NCI-H187 treated with DMSO at 0.1 percent for 48 hours (cell line): ENCODE measurements at regions not wholly inside any gene's neighbourhood (a gene's known extent, or its start where the extent isn't known, plus 50 kb on each side); places are given as distances from the start of the nearest gene placed in this dataset.

Experiments
- DNase-seq: peaks from one replicate; lab custom pipeline; 2025; lab: John Stamatoyannopoulos, UW

DNA sequence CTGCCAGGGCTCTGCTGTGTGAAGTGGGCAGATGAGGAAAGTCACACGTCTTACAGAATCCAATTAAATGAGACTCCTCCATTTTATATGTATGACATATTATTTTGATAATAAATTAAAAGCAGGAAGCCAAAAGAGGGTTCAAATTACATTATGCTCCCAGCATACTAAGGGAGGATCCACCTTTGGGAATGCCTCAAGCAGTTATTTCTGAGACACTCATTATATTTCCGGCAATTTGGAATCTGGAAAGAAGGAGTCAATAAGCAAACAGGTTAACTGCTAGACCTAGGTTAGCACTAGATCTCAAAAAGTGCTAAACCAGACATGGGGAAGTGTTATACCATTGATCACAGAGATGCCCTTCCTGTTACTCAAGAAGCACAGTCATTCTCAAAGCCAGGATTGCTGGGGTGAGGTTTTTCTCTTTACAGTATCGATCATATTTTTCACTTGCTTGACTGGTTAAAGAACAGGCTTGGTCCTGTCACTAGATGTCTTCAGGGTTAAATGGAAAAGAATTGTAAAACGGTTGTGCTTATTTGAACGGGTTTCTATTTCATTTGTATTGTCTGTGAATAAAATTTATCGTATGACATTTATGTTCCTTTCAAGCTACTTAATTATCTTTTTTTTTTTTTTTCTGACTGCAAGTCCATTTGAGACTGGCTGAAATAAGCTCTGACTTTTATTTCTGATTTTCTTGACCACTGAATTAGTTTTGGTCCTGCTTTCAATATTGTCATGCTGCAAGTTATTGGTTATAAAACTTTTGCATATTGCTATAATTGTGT lies 523.2 kb downstream of the KLF12 start:
- no peak for DNase-seq

DNA sequence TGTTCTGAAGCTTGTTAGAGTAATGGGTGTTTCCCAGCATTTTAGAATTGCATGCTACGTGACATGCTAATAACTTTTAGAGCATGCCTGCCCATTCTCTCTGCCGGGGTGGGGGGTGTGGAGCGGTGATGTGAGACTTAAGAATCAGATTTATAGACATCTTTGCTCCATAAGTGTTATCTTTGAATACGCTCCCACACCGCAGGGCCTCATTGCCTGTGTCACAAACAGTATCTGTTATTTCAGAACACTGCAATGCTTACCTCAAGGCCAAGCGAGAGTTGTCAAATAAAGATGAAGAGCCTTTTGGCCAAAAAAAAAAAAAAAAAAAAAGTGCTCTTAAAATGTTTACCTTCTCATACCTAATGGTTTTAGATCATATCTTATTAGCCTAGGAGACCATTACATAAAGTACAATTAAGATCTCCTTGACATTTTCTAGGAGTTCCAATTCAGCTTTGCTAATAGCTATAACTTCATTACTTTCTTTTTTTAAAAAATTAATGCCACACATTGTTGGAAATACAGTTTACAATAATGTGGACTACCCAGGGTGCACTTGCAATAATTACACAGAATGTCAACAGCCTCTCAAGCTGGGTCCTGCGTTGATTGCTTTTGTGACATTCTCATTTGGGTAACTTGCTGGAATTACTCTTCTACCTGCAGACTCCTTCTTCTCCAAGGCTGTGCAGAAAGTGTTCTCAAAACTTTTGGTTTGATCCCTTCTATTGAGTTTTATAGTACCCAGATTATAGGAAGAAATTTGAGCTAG lies 525.3 kb downstream of the KLF12 start:
- peak; percentile 99 for DNase-seq

DNA sequence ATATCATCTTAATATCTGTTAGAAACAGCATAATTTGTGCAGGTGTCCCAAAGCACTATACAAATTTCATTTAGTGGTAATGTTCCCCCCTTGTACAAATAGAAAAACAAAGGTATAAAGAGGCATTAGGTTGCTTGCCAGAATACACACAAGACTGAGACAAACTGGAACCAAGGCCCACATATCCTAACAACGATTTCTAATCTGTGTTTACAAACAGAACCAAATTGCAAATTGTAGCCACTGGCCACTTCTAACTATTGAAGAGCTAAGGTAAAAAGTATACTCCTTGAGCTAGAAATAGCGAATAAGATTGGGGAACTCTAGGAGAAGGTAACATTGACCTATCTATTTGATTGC lies 526.1 kb downstream of the KLF12 start:
- no peak for DNase-seq

DNA sequence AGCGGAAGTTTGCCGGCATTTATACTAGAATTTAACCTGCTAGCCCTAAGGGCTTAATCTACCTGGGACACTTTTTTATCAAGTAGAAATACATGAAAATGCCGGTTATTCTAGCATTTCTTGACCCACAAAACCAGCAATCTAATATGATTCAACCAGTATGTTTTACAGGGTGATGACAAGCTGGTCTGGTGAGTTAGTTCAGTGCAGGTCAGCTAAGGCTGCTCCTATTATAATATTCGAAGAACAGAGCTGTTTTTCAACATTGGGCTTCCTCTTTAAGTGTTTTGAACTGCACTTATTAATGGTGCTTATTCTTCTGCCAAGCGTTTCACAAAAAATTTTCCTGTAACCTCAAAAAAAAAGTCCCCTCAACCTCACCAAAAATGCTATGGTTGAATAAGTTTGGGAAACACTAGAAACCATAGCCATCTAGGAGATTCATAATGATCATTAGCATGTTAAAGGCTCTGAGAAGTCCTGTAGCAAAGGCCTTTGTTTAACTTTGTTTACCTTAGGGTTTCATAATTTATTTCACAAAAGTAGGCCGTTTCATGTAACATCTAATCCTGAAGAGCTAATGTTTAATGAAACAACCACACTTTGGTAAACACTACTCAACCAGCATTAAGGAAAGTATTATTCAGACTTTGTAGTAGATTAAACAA lies 526.6 kb downstream of the KLF12 start:
- no peak for DNase-seq

DNA sequence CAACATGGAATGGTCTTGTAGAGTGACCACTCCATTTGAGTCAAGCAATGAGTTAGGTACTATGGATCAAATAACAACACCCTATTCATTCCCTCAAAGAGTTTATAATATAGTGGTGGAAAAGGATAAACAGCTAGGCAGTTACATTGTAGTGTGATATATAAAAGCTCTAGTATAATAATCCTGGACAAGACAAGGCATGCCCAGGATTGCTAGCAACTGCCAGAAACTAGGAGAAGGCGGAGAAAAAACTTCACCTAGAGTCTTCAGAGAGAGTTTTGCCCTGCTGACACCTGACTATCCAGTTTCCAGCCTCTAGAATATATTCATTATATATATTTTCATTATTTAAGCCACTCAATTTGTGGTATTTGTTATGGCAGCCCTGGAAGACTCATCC lies 530.6 kb downstream of the KLF12 start:
- no peak for DNase-seq

DNA sequence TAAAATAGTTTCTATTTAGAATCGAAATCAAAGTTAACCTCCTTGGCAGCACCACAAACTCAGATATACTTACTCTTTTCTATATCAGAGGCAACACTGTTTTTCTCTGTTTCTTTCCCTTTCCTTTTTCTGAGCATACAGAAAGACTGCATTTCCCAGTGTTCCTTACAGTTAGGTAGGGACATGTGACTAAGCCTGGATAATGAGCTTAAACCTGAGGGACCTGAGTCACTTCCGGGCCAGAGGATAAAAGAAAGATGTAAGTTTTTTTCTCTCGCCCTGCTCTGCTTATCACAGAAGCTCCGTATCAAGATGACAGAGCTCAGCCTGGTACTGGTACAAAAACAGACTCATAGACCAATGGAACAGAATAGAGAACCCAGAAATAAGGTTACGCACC lies 531.9 kb downstream of the KLF12 start:
- DNase-seq, result no peak

DNA sequence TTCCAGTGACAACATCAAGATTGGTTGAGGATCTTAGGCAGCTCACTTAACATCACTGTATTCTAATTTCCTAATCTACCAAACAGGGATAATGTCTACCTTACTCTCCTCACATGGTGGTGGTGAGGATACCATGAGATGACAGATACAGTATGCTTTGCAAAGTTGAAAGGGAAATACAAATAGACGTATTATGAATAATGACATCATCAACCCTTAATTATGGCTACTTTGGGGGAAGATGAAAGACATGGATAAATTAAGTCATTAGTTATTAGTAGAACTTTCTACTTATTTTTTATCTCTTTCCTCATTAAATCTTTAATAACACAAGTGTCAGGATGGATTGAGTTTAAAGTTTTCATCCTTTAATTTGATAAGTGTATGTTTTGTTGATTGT lies 532.5 kb downstream of the KLF12 start:
- DNase-seq, result no peak

DNA sequence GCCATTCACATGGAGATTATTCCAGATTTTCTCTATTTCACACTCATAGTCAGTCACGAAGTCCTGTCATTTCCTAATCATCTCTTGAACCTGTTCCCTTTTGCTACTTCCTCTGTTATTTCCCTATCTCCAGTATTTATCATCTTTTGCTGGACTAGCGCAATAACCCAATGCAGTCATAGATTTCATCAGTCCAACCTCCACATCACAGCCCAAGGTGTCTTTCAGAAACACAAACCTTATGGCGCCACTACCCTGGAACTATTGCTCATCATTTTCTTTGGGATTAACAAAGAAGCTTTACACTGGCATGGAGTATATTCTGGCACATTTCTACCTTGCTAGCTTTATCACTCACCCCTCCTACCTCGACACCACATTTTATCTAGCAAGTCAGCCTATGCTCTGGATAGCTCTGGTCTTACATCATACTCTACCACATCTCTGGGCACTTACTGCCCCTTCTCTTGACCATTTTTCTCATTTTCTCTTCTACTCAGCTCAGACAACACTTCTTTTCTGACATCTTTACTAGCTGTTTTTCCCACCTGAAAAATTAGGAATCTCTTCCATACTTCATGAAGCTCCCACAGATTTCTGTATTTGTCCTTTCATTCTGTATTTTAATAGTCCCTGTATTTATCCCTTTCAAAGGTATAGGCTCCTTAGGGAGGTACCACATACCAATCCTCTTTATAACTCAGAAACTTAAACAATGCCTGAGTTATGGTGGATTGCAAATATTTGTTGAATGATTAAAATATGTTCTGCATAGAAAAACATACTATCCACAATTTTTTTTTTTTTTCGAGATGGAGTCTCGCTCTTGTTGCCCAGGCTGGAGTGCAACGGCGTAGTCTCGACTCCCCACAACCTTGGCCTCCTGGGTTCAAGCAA lies 534.7 kb downstream of the KLF12 start:
- no peak for DNase-seq

DNA sequence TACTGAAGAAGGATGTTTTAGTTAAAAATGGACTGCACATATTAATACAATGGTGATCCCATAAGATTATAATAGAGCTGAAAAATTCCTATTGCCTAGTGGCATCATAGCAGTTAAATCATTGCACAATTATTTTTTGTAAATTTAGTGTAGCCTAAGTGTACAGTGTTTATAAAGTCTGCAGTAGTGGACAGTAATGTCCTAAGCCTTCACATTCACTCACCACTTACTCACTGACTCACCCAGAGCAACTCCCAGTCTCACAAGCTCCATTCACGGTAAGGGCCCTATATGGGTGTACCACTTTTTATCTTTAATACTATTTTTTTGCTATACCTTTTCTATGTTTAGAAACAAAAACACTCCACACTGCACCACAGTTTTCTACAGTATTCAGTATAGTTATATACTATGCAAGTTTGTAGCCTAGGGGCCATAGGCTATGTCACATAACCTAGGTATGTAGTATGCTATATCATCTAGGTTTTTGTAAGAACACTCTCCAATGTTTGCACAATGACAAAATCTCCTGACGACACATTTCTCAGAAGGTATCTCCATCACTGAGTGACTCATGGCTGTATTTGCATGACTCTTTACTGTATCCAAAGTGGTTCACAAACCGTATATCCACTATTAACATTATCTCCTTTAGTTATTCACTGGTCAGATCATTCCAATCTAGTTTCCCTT lies 536.0 kb downstream of the KLF12 start:
- no peak for DNase-seq

DNA sequence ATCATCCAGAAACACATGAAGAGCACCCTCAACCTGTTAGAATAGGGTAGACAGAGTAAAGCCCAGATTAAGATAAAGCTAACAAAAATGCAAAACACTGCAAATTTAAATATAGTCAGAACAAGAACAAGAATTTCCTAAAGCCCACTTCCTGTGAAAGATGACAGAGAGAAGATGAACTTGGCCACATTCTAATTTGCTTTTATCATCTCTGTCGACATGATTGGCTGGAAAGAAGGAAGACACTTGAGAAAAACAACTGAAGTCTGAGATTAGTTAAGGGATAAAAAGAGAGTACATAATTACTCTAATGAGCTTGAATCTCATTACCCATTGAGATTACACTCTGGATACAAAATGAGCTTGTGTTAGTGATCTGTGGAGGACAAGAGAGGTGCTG lies 537.6 kb downstream of the KLF5 start:
- no peak for DNase-seq

DNA sequence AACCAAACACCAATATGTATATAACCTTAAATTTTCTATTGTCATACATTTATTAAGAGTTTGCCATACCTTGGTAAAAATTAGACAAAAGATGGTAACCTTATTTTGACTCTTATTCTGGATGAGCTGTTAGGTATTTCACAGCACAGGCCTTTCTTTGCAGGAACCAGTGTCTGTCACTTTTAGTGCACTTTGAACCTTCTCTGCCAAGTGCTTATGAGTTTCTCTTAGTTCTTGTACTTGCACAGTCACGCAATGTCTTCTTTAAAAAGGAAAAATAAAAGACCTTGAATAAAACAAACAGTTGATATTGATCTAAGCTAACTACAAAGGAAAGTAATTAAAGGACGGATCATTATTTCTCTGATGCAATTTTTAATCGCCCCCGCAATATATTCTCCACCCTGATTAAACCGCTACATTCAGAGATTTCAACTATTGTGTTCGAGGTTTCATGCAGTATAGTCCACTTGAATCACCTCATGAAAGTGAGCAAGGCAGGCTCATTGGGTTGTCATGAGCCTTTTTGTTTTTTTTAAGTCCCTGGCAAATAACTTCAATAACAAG lies 534.5 kb downstream of the KLF5 start:
- no peak for DNase-seq

DNA sequence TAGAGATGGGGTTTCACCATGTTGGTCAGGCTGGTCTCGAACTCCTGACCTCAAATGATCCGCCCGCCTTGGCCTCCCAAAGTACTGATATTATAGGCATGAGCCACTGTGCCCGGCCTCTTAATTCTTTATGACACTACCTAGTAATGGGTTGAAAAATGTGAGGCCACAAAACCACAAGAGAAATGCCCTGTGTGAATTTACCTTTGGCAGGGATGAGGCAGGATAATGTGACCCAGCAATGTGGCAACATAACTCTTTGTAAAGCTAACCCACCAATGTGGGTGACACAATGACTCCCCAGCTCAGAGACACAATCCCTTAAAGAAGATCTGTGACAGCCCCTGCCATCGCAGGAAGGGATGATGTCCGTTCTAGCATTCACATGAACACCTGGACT lies 533.1 kb downstream of the KLF5 start:
- DNase-seq, result no peak

DNA sequence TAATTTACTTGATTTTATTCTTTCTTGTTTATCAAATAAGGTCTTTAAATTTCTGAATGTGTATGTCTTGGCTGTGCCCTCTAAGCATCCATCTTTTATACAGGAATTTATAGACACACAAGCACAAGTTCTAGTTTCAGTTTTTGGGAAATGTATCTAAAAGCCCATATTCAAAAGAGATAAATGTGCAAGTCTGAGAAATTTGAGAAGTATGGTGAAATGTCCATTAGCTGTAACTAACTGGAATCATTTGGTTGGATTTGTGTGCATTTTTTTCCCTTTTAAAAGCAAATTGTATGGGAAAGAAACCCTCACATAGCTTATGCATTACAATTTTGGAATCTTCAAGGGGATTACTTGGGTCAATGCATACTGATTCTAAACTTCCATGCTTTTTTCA lies 532.0 kb downstream of the KLF5 start:
- DNase-seq, result no peak

DNA sequence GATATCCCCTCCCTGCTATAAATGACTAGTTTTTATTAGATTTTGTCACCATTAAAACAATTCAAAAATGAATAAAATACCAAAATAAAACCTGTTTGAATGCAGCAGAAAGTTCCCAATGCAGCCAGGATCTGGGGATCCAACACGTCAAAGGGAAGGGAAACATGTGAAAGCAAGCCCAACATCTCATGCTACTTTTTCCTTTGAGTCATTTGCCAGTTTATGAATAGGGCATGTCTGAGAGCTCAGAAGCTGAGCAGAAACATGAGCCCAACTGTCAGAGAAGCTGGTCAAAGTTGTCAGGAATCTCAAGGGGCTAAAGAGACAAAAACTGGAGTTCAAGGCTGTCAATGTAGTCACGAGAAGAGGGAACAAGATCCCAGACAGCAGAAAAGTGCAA lies 526.4 kb downstream of the KLF5 start:
- DNase-seq, result no peak

DNA sequence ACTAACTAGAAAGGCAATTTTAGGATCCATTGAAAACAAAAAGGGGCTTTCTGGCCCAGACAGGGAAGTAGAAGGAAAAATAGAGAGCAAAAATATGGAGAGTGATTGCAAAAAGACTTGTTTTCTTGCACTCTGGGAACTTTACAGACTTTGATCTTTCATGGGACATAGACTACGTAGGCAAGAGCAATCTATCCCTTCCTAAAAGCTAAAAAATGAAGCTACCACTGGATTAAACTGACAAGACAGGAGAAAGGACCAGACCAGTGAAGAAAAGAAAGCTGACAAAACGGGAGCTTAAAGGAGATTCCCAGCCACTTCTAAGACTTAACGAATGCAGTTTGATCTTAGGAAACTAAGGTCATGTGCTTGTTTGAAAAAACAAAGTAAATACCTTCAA lies 524.5 kb downstream of the KLF5 start:
- DNase-seq, result no peak

DNA sequence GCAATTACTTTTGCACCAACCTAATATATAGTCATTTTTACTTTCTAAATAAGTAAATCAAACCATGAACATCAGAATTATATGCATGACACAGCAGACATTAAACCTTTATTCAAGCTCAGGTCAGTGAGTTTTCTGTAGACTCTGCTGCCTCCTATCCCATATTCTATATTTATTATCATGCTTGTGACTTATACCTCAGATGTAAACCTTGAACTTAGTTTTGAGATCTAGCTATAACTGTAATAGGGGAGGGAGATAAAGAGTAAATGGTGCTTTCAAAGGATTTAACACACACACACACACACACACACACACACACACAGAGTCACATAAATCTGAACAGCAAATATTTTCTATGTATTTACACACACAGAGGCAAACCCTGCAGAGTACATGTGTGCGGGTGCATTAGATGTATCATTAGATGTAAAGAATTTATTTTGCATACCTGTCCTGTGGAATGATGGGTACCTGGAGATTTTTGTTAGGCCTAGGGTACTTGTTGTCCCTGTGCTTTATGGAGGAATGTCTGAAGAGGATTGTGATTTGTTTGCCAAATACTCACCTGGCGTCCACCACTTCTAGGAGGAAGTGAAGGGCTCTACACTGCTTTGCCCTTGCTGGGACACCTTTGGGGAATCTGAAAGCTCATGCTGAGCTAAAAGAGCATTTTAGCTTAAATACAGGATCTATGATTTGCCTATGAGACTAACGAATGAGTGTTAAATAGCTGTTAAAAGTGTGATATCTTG lies 521.9 kb downstream of the KLF5 start:
- no peak for DNase-seq

DNA sequence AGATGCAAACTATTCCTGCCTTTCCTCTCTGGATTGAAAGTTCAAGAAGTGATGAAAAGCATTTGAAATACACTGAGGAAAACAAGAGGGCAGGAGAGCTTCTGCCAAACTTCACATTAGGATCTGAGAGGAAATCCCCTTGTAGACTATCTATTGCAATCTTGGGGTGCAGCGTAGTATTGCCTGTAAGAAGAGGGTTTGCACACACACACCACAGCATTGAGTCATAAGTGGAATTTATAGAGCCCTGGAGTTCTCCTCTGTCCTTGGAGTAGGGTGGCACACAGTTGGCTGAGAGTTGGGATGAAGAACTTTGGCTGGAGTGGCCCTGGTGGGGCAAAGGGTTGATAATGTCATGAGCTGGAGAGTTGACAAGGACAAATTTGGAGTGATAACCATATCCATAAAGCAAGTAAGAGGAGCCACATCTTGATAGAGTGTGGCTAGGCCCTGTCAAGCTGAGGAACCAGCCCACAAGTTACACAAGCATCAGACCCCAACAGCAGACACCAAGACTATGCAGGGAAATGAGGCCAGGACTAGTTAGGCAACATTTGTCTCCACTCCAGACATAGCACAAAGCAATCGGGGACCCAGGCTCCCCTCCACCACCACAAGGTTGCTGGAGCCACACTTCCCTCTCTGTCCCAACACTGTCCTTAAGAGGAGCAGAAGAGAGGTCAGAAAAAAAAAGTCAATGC lies 520.9 kb downstream of the KLF5 start:
- DNase-seq, result no peak

DNA sequence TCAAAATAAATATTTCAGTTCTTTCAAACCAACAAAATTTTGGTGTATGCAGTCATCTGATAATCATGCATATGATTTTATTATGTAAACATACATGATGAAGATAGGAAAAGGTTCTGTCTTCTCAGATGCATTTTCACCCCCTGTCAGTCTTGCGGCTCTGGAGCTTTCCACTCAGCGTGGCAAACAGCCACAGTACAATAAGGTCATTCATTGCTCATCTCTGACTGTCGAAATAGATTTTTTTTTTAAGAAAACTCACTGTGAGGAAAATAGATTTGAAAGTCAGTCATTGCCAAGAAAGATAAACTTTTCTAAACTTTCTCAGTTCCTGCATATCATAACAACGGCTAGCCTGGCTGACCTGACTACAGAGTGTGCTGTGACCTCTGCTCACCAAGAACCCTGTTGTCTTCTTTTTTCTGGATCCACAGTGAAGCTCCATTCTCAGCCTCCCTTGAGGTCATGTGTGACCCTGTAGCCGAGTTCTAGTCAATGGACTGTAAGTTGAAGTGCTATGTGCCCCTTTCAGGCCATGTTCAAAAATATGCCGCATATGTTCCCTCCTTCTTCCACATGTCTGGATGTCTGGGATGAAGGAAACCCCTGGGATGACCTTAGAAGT lies 519.6 kb downstream of the KLF5 start:
- DNase-seq, result no peak

DNA sequence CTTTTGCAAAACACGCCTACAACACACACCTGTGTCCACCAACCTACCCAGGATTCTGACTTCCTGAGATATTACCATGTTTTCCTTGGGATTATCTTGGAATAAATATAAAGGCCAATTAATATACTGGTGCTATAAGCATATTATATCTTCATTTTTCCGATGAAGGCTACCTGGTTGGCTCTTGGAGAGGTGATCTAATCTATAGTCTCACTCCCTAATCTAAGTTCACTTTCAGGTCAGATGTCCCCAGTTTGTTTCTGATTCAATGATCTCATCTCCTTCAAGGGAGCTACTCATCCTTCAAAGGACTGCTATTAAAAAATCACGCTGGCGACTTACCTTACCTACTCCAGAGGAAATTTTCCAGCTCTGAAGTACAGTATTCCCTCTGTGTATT lies 517.5 kb downstream of the KLF5 start:
- no peak for DNase-seq
